Retinal pigment epithelial cell (primary cell): ENCODE measurements at regions not wholly inside any gene's neighbourhood (a gene's known extent, or its start where the extent isn't known, plus 50 kb on each side); places are given as distances from the start of the nearest gene placed in this dataset.

Experiments used
- DNase-seq: peaks from one replicate; pipeline ENCODE4 v3.0.0-alpha.2; 2010; ENCODE audit warnings: low read depth
- H3K4me3 ChIP-seq: 2 replicates; pipeline ENCODE4 v1.5.1; 2011; ENCODE audit warnings: mild to moderate bottlenecking, low read length, control low read depth, moderate library complexity
- CTCF ChIP-seq: conservative IDR thresholded peaks from 2 replicates; pipeline ENCODE4 v1.5.1; 2011; ENCODE audit warnings: low read depth, low read length, control low read depth, inconsistent platforms

- TF ChIP-seq CTCF = no peak
- H3K4me3 ChIP-seq = no peak overlapping the region
- no peak for DNase-seq
These were observed 1632.4 kb downstream of the RPA4 start for GRCh38 chrX:98516120-98516519.

GRCh38 chrX:98523026-98523425 is 1639.3 kb downstream of the RPA4 start:
- TF ChIP-seq CTCF = no peak
- DNase-seq = no peak

GRCh38 chrX:98523521-98523920 is 1639.8 kb downstream of the RPA4 start:
- DNase-seq = no peak
- TF ChIP-seq CTCF = no peak
- no peak overlapping the region for H3K4me3 ChIP-seq

More at GRCh38 chrX:98523026-98523425, 1639.3 kb downstream of the RPA4 start:
- no peak overlapping the region for H3K4me3 ChIP-seq

- no peak for TF ChIP-seq CTCF
- DNase-seq = no peak
These were observed 1664.8 kb downstream of the RPA4 start for GRCh38 chrX:98548519-98548918.

GRCh38 chrX:98568795-98569194 is 1685.1 kb downstream of the RPA4 start:
- DNase-seq = no peak
- TF ChIP-seq CTCF = no peak
- H3K4me3 ChIP-seq = no peak overlapping the region

More at GRCh38 chrX:98548519-98548918, 1664.8 kb downstream of the RPA4 start:
- no peak overlapping the region for H3K4me3 ChIP-seq

- TF ChIP-seq CTCF = no peak
- H3K4me3 ChIP-seq = no peak overlapping the region
- DNase-seq = no peak
These were observed 1722.2 kb downstream of the RPA4 start for GRCh38 chrX:98605941-98606340.

- TF ChIP-seq CTCF = no peak
- DNase-seq = no peak
- no peak overlapping the region for H3K4me3 ChIP-seq
These were observed 1724.0 kb downstream of the RPA4 start for GRCh38 chrX:98607739-98608138.
